Body of pancreas (tissue), 4 donors: ENCODE measurements at regions not wholly inside any gene's neighbourhood (a gene's known extent, or its start where the extent isn't known, plus 50 kb on each side); places are given as distances from the start of the nearest gene placed in this dataset.

Source experiments
- POLR2A ChIP-seq, 3 donors: fragments of 450-650 bp; IDR thresholded peaks; one replicate each; pipeline ENCODE4 v1.6.1; 2016; ENCODE audit warnings: antibody characterized with exemption in 3 of 3, mild to moderate bottlenecking in 2 of 3
- TF ChIP-seq, protein P1 (sequence below), 7 experiments: fragments of 450-650 bp in 4 of 7; fragments of 200-600 bp in 3 of 7; sonication (generic) in 3 of 7; IDR thresholded peaks; one replicate each; pipeline ENCODE4 v1.5.1; 2016 to 2019; ENCODE audit warnings: antibody characterized with exemption in 7 of 7

DNA sequence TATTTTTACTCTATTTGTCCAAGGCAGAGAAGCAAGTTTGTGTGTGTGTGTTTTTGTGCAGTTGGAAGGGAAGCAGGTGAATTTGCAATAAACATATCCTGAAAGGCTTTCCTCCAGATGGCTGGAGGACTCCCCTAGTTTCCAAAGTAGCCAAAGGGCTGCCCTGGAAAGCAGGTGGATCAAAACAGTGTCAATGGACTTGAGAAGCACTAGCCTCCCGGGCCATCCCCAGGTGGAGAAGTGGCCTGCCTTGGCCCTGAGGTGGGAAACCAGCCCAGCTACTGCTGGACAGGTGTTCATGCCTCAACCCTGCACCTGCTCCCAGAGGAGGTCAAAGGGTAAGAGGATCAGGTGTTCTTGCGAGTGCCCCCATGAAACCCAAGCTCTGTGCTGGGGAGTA lies 1046.9 kb downstream of the VRK1 start:
- TF ChIP-seq, protein P1, sequence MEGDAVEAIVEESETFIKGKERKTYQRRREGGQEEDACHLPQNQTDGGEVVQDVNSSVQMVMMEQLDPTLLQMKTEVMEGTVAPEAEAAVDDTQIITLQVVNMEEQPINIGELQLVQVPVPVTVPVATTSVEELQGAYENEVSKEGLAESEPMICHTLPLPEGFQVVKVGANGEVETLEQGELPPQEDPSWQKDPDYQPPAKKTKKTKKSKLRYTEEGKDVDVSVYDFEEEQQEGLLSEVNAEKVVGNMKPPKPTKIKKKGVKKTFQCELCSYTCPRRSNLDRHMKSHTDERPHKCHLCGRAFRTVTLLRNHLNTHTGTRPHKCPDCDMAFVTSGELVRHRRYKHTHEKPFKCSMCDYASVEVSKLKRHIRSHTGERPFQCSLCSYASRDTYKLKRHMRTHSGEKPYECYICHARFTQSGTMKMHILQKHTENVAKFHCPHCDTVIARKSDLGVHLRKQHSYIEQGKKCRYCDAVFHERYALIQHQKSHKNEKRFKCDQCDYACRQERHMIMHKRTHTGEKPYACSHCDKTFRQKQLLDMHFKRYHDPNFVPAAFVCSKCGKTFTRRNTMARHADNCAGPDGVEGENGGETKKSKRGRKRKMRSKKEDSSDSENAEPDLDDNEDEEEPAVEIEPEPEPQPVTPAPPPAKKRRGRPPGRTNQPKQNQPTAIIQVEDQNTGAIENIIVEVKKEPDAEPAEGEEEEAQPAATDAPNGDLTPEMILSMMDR (IDR thresholded peaks at IDR 0.05) = no peak
- no peak for TF ChIP-seq POLR2A (IDR thresholded peaks at IDR 0.05)
